LHCN-M2 (cell line): ENCODE measurements at regions not wholly inside any gene's neighbourhood (a gene's known extent, or its start where the extent isn't known, plus 50 kb on each side); places are given as distances from the start of the nearest gene placed in this dataset.
"Not testable (repeated sequence)": the region's sequence is repeated elsewhere in the genome, so short reads cannot be mapped to it uniquely, and the experiment has no call there.

Experiments used
- DNase-seq: peaks from one replicate; pipeline ENCODE4 v3.0.0-alpha.2; 2012; ENCODE audit warnings: low read depth

- no peak for DNase-seq
Measured at GRCh38 chr1:80214888-80215540, 1208.5 kb upstream of the ADGRL4 start.

GRCh38 chr1:80212948-80213347 is 1206.4 kb upstream of the ADGRL4 start:
- DNase-seq = no peak

GRCh38 chr1:80211691-80212380 is 1205.3 kb upstream of the ADGRL4 start:
- DNase-seq = no peak

- no peak for DNase-seq
Measured at GRCh38 chr1:80202118-80202517, 1195.6 kb upstream of the ADGRL4 start.

- DNase-seq = no peak
Measured at GRCh38 chr1:80194221-80194620, 1187.7 kb upstream of the ADGRL4 start.

GRCh38 chr1:80181418-80181817 is 1174.9 kb upstream of the ADGRL4 start:
- no peak for DNase-seq

GRCh38 chr1:80171631-80172030 is 1165.1 kb upstream of the ADGRL4 start:
- no peak for DNase-seq

GRCh38 chr1:80170811-80171485 is 1164.4 kb upstream of the ADGRL4 start:
- no peak for DNase-seq

- no peak for DNase-seq
Measured at GRCh38 chr1:80164150-80164549, 1157.6 kb upstream of the ADGRL4 start.

GRCh38 chr1:80163686-80164085 is 1157.2 kb upstream of the ADGRL4 start:
- no peak for DNase-seq

- no peak for DNase-seq
Measured at GRCh38 chr1:80158771-80159170, 1152.2 kb upstream of the ADGRL4 start.

GRCh38 chr1:80158266-80158665 is 1151.7 kb upstream of the ADGRL4 start:
- DNase-seq = no peak

GRCh38 chr1:80155371-80155770 is 1148.8 kb upstream of the ADGRL4 start:
- DNase-seq = no peak

- DNase-seq = no peak
Measured at GRCh38 chr1:80154176-80154575, 1147.6 kb upstream of the ADGRL4 start.

GRCh38 chr1:80153762-80154161 is 1147.2 kb upstream of the ADGRL4 start:
- no peak for DNase-seq

- DNase-seq = no peak
Measured at GRCh38 chr1:80143361-80143760, 1136.8 kb upstream of the ADGRL4 start.

GRCh38 chr1:80137946-80138602 is 1131.5 kb upstream of the ADGRL4 start:
- DNase-seq = not testable (repeated sequence)

- no peak for DNase-seq
Measured at GRCh38 chr1:80113168-80114038, 1106.9 kb upstream of the ADGRL4 start.

GRCh38 chr1:80101159-80101558 is 1094.6 kb upstream of the ADGRL4 start:
- DNase-seq = no peak

GRCh38 chr1:80099713-80100112 is 1093.2 kb upstream of the ADGRL4 start:
- no peak for DNase-seq

GRCh38 chr1:80085067-80085466 is 1078.5 kb upstream of the ADGRL4 start:
- no peak for DNase-seq
